NT2/D1 (cell line): ENCODE measurements at regions not wholly inside any gene's neighbourhood (a gene's known extent, or its start where the extent isn't known, plus 50 kb on each side); places are given as distances from the start of the nearest gene placed in this dataset.

Source experiments
- SUZ12 ChIP-seq: IDR thresholded peaks from 2 replicates; pipeline ENCODE4 v1.6.1; 2011; ENCODE audit not compliant: insufficient read length, insufficient read depth; ENCODE audit errors: extremely low read depth
- YY1 ChIP-seq: IDR thresholded peaks from 2 replicates; pipeline ENCODE4 v1.6.1; 2011; ENCODE audit not compliant: insufficient read length, insufficient read depth
- ZNF274 ChIP-seq: IDR thresholded peaks from 2 replicates; pipeline ENCODE4 v1.6.1; 2011; ENCODE audit warnings: mild to moderate bottlenecking, low read depth, low read length

GRCh38 chr6:1118287-1118647, 193.6 kb upstream of the FOXQ1 start:
- no peak for TF ChIP-seq SUZ12
- no peak for TF ChIP-seq ZNF274
- no peak for TF ChIP-seq YY1
